GM12872 (cell line): ENCODE measurements at regions not wholly inside any gene's neighbourhood (a gene's known extent, or its start where the extent isn't known, plus 50 kb on each side); places are given as distances from the start of the nearest gene placed in this dataset.

Source experiments
- CTCF ChIP-seq: IDR thresholded peaks from 3 replicates; pipeline ENCODE4 v1.5.1; 2011; ENCODE audit warnings: low read depth, mild to moderate bottlenecking, low read length, moderate library complexity; ENCODE audit not compliant: insufficient read depth

- TF ChIP-seq CTCF: no peak
Observed at GRCh38 chr3:106018929-106019550, 150.2 kb upstream of the CBLB start.

GRCh38 chr3:106022913-106023312 is 154.1 kb upstream of the CBLB start:
- no peak for TF ChIP-seq CTCF

- no peak for TF ChIP-seq CTCF
Observed at GRCh38 chr3:106025151-106025722, 156.4 kb upstream of the CBLB start.

GRCh38 chr3:106029954-106030626 is 161.3 kb upstream of the CBLB start:
- TF ChIP-seq CTCF: no peak

GRCh38 chr3:106030627-106030963 is 161.8 kb upstream of the CBLB start:
- TF ChIP-seq CTCF: no peak

GRCh38 chr3:106032479-106032878 is 163.7 kb upstream of the CBLB start:
- TF ChIP-seq CTCF: no peak

GRCh38 chr3:106033654-106034053 is 164.8 kb upstream of the CBLB start:
- no peak for TF ChIP-seq CTCF
